GM23338 (cell line): ENCODE measurements at regions not wholly inside any gene's neighbourhood (a gene's known extent, or its start where the extent isn't known, plus 50 kb on each side); places are given as distances from the start of the nearest gene placed in this dataset.

ENCODE experiments used
- CREB1 ChIP-seq: fragments of 250-450 bp; sonication (Bioruptor Pico); IDR thresholded peaks from 2 replicates; pipeline ENCODE4 v1.5.0; 2020; ENCODE audit warnings: low read depth, mild to moderate bottlenecking, moderate library complexity
- CTCF ChIP-seq, 2 experiments: fragments of 200-600 bp in 1 of 2; sonication (generic) in 1 of 2; conservative IDR thresholded peaks; 2 replicates each; pipeline versions ENCODE4 v1.5.1 to v1.6.1; 2016 to 2017; ENCODE audit warnings: antibody characterized with exemption in 2 of 2, low read depth in 2 of 2, mild to moderate bottlenecking in 2 of 2, moderate library complexity in 1 of 2
- ETS1 ChIP-seq: IDR thresholded peaks from 2 replicates; pipeline ENCODE4 v1.6.1; 2016; ENCODE audit warnings: antibody characterized with exemption
- EZH2 ChIP-seq: fragments of 200-600 bp; sonication (generic); IDR thresholded peaks from one replicate; pipeline ENCODE4 v1.8.0; 2017; ENCODE audit warnings: antibody characterized with exemption, mild to moderate bottlenecking, low read depth; ENCODE audit not compliant: unreplicated experiment
- EZH2phosphoT487 ChIP-seq: fragments of 200-600 bp; sonication (generic); IDR thresholded peaks from one replicate; pipeline ENCODE4 v1.8.1; 2018; ENCODE audit warnings: antibody characterized with exemption; ENCODE audit not compliant: unreplicated experiment
- JUNB ChIP-seq: IDR thresholded peaks from one replicate; pipeline ENCODE4 v1.6.1; 2016; ENCODE audit warnings: antibody characterized with exemption; ENCODE audit not compliant: unreplicated experiment
- NANOG ChIP-seq: IDR thresholded peaks from 2 replicates; pipeline ENCODE4 v1.6.1; 2016; ENCODE audit warnings: antibody characterized with exemption, borderline replicate concordance
- POLR2AphosphoS5 ChIP-seq: IDR thresholded peaks from 2 replicates; pipeline ENCODE4 v1.6.1; 2016; ENCODE audit warnings: antibody characterized with exemption, low read depth
- TF ChIP-seq, protein P1 (sequence below): IDR thresholded peaks from one replicate; pipeline ENCODE4 v1.6.1; 2018; ENCODE audit warnings: antibody characterized with exemption; ENCODE audit not compliant: unreplicated experiment

GRCh38 chr6:9890893-9891292 is 524.0 kb downstream of the TFAP2A start:
- no peak for TF ChIP-seq CTCF (conservative IDR thresholded peaks at IDR 0.05; ENCODE audit: low read depth in 2 of 2)
- TF ChIP-seq POLR2AphosphoS5, result no peak
- TF ChIP-seq, protein P1, sequence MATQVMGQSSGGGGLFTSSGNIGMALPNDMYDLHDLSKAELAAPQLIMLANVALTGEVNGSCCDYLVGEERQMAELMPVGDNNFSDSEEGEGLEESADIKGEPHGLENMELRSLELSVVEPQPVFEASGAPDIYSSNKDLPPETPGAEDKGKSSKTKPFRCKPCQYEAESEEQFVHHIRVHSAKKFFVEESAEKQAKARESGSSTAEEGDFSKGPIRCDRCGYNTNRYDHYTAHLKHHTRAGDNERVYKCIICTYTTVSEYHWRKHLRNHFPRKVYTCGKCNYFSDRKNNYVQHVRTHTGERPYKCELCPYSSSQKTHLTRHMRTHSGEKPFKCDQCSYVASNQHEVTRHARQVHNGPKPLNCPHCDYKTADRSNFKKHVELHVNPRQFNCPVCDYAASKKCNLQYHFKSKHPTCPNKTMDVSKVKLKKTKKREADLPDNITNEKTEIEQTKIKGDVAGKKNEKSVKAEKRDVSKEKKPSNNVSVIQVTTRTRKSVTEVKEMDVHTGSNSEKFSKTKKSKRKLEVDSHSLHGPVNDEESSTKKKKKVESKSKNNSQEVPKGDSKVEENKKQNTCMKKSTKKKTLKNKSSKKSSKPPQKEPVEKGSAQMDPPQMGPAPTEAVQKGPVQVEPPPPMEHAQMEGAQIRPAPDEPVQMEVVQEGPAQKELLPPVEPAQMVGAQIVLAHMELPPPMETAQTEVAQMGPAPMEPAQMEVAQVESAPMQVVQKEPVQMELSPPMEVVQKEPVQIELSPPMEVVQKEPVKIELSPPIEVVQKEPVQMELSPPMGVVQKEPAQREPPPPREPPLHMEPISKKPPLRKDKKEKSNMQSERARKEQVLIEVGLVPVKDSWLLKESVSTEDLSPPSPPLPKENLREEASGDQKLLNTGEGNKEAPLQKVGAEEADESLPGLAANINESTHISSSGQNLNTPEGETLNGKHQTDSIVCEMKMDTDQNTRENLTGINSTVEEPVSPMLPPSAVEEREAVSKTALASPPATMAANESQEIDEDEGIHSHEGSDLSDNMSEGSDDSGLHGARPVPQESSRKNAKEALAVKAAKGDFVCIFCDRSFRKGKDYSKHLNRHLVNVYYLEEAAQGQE, result no peak
- TF ChIP-seq EZH2phosphoT487, result no peak
- TF ChIP-seq EZH2, result no peak
- TF ChIP-seq CREB1 (CRISPR knock-in tag), result no peak
- TF ChIP-seq JUNB, result no peak
- TF ChIP-seq ETS1, result no peak
- TF ChIP-seq NANOG, result no peak
